Gastroesophageal sphincter (tissue), 3 donors: ENCODE measurements at regions not wholly inside any gene's neighbourhood (a gene's known extent, or its start where the extent isn't known, plus 50 kb on each side); places are given as distances from the start of the nearest gene placed in this dataset.

Source experiments
- EP300 ChIP-seq: sonication (generic); formaldehyde crosslinking; IDR thresholded peaks from one replicate; pipeline ENCODE4 v1.6.1; 2017; ENCODE audit warnings: antibody characterized with exemption, mild to moderate bottlenecking
- POLR2A ChIP-seq, 2 donors: fragments of 450-650 bp; IDR thresholded peaks; one replicate each; pipeline ENCODE4 v1.6.1; 2017; ENCODE audit warnings: antibody characterized with exemption in 2 of 2, mild to moderate bottlenecking in 2 of 2, moderate library complexity in 1 of 2
- POLR2AphosphoS5 ChIP-seq: sonication (generic); formaldehyde crosslinking; IDR thresholded peaks from one replicate; pipeline ENCODE4 v1.6.1; 2017; ENCODE audit warnings: antibody characterized with exemption
- TF ChIP-seq, protein P1 (sequence below), 4 experiments: fragments of 200-600 bp in 2 of 4; fragments of 450-650 bp in 2 of 4; sonication (generic) in 1 of 4; IDR thresholded peaks; one replicate each; pipeline ENCODE4 v1.5.1; 2017 to 2019; ENCODE audit warnings: antibody characterized with exemption in 4 of 4, mild to moderate bottlenecking in 2 of 4, moderate library complexity in 2 of 4

DNA sequence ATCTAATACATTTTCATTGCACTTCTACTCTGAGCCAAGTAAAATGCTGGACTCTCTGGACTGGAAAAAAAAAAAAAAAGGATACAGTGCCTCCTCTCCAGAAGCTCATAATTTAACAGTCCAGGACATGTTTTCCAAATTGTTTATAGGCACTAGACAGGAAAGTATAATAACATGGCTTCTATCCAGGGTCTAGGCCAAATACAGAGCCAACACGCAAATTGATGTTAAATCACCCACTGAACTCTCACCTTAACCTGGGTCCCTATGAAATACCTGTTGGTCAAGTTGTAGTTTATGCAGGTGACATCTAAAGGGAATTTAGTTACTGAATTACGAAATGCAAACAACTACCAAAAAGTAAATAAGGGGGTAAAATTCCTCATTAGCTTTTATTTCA is 428.7 kb upstream of the LUZP2 start:
- TF ChIP-seq, protein P1, sequence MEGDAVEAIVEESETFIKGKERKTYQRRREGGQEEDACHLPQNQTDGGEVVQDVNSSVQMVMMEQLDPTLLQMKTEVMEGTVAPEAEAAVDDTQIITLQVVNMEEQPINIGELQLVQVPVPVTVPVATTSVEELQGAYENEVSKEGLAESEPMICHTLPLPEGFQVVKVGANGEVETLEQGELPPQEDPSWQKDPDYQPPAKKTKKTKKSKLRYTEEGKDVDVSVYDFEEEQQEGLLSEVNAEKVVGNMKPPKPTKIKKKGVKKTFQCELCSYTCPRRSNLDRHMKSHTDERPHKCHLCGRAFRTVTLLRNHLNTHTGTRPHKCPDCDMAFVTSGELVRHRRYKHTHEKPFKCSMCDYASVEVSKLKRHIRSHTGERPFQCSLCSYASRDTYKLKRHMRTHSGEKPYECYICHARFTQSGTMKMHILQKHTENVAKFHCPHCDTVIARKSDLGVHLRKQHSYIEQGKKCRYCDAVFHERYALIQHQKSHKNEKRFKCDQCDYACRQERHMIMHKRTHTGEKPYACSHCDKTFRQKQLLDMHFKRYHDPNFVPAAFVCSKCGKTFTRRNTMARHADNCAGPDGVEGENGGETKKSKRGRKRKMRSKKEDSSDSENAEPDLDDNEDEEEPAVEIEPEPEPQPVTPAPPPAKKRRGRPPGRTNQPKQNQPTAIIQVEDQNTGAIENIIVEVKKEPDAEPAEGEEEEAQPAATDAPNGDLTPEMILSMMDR (IDR thresholded peaks at IDR 0.05), result no peak
- TF ChIP-seq POLR2AphosphoS5 (no peak), POLR2A (IDR thresholded peaks at IDR 0.05) (no peak), EP300 (no peak)
